ENCODE measurements at regions not wholly inside any gene's neighbourhood (a gene's known extent, or its start where the extent isn't known, plus 50 kb on each side); places are given as distances from the start of the nearest gene placed in this dataset.

- TF ChIP-seq CTCF (IDR thresholded peaks at IDR 0.05): no peak
- no peak for TF ChIP-seq POLR2A (IDR thresholded peaks at IDR 0.05)
Measured at GRCh38 chr3:7879572-7879971, 622.1 kb upstream of the LMCD1 start.
